Fibroblast of villous mesenchyme (primary cell): ENCODE measurements at regions not wholly inside any gene's neighbourhood (a gene's known extent, or its start where the extent isn't known, plus 50 kb on each side); places are given as distances from the start of the nearest gene placed in this dataset.

Experiments used
- DNase-seq: peaks from one replicate; pipeline ENCODE4 v3.0.0-alpha.2; 2010; ENCODE audit warnings: low read depth
- H3K4me3 ChIP-seq: 2 replicates; pipeline ENCODE4 v1.5.1; 2011; ENCODE audit warnings: low read depth, mild to moderate bottlenecking, low read length
- TF ChIP-seq, protein P1 (sequence below): IDR thresholded peaks from 2 replicates; pipeline ENCODE4 v1.5.1; 2012; ENCODE audit warnings: low read depth, mild to moderate bottlenecking, low read length; ENCODE audit not compliant: insufficient read depth

DNA sequence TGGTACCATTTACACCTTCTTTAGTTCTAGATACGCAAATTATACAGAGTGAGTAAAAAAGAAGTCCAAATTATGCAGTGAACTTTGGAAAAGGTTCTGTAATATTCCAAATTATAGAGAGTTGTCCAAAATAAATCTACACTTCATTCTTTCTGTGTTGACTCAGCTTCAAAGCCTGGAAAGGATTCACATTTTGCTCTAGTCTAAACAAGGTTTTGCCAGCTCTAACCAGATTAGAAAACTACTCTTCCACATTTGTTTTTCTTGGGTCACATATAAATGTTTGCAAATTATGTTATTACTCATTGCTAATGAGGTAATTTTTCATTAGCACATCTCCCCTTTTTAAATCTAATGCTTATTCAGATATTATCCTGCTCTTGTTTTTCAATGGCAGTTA, 1562.4 kb upstream of the SEL1L start:
- TF ChIP-seq, protein P1, sequence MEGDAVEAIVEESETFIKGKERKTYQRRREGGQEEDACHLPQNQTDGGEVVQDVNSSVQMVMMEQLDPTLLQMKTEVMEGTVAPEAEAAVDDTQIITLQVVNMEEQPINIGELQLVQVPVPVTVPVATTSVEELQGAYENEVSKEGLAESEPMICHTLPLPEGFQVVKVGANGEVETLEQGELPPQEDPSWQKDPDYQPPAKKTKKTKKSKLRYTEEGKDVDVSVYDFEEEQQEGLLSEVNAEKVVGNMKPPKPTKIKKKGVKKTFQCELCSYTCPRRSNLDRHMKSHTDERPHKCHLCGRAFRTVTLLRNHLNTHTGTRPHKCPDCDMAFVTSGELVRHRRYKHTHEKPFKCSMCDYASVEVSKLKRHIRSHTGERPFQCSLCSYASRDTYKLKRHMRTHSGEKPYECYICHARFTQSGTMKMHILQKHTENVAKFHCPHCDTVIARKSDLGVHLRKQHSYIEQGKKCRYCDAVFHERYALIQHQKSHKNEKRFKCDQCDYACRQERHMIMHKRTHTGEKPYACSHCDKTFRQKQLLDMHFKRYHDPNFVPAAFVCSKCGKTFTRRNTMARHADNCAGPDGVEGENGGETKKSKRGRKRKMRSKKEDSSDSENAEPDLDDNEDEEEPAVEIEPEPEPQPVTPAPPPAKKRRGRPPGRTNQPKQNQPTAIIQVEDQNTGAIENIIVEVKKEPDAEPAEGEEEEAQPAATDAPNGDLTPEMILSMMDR: no peak
- DNase-seq: peak; percentile 4
- no peak overlapping the region for H3K4me3 ChIP-seq

DNA sequence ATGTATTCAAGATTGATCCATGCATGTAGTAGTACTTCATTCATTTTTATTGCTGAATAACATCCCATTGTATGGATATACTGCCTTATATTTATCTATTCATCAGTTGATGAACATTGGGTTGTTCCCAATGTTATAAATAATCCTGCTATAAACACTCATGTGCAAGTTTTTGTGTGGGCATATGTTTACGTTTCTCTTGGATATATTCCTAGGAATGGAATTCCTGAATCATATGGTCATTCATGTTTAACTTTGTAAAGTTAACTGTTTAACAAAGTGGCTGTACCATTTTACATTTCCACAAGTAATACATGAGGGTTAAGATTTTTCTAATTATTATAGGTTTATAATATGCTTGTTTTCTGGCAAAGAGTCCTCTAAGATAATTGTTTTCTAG, 1568.2 kb upstream of the SEL1L start:
- TF ChIP-seq, protein P1: no peak
- DNase-seq: no peak
- no peak overlapping the region for H3K4me3 ChIP-seq

- TF ChIP-seq, protein P1: no peak
- no peak for DNase-seq
Measured at GRCh38 chr14:83118029-83118428, 1584.4 kb upstream of the SEL1L start.

GRCh38 chr14:83120187-83120586, 1586.5 kb upstream of the SEL1L start:
- DNase-seq: no peak
- H3K4me3 ChIP-seq: no peak overlapping the region
- TF ChIP-seq, protein P1: no peak

More at GRCh38 chr14:83118029-83118428, 1584.4 kb upstream of the SEL1L start:
- H3K4me3 ChIP-seq: no peak overlapping the region

DNA sequence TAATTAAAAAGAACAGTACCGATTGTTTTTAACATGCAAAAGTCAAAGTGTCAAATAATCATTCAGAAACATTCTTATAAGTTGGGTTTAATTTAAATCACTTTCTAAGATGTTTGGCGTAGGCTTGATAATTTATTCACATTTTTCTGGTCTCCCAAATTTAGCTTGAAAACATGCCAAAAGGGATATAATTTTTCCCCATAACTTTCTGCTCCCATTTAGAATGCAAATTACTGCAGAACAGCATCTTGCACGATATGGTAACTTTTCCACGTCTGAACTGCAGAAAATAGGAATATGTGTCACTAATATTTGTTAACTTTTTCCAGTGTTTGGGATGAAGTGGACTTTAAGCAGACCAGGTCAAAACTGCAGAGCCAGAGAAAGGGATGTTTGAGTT, 1592.4 kb upstream of the SEL1L start:
- TF ChIP-seq, protein P1: no peak
- DNase-seq: no peak
- no peak overlapping the region for H3K4me3 ChIP-seq

GRCh38 chr14:83128783-83129182, 1595.1 kb upstream of the SEL1L start:
- TF ChIP-seq, protein P1: no peak
- DNase-seq: no peak
- H3K4me3 ChIP-seq: no peak overlapping the region

GRCh38 chr14:83129496-83129895, 1595.8 kb upstream of the SEL1L start:
- TF ChIP-seq, protein P1: no peak
- no peak overlapping the region for H3K4me3 ChIP-seq
- DNase-seq: no peak
